Heart left ventricle (tissue), 16 donors: ENCODE measurements at regions not wholly inside any gene's neighbourhood (a gene's known extent, or its start where the extent isn't known, plus 50 kb on each side); places are given as distances from the start of the nearest gene placed in this dataset.
"Not testable (repeated sequence)": the region's sequence is repeated elsewhere in the genome, so short reads cannot be mapped to it uniquely, and the experiment has no call there.

Source experiments
- ATAC-seq, 4 donors: fragments of 200-7000 bp; cut with Tn5 transposase; one replicate each; pipeline ENCODE4 v1.9.1; 2020 to 2022; ENCODE audit warnings: moderate library complexity in 4 of 4, mild to moderate bottlenecking in 3 of 4, moderate number of reproducible peaks in 1 of 4
- DNase-seq, 5 donors: peaks; one replicate each; pipeline ENCODE4 v3.0.0-alpha.2; 2020
- H3K27ac ChIP-seq, 12 donors: fragments of 200-600 bp; sonication (generic) in 4 of 12; one replicate each; pipeline versions ENCODE4 v1.5.0 to v1.8.0; 2016 to 2022; ENCODE audit warnings: mild to moderate bottlenecking in 2 of 12
- H3K27me3 ChIP-seq, 9 donors: fragments of 200-600 bp; sonication (generic) in 2 of 9; one replicate each; pipeline versions ENCODE4 v1.5.1 to v1.8.0; 2016 to 2022; ENCODE audit warnings: mild to moderate bottlenecking in 3 of 9
- H3K36me3 ChIP-seq, 9 donors: fragments of 200-600 bp; sonication (generic) in 2 of 9; one replicate each; pipeline versions ENCODE4 v1.5.0 to v1.8.0; 2018 to 2022; ENCODE audit warnings: mild to moderate bottlenecking in 2 of 9
- H3K4me1 ChIP-seq, 12 donors: fragments of 200-600 bp; sonication (generic) in 4 of 12; one replicate each; pipeline versions ENCODE4 v1.5.0 to v1.8.0; 2016 to 2022; ENCODE audit warnings: mild to moderate bottlenecking in 3 of 12
- H3K4me3 ChIP-seq, 12 donors: fragments of 200-600 bp; sonication (generic) in 4 of 12; one replicate each; pipeline versions ENCODE4 v1.5.0 to v1.8.0; 2017 to 2022; ENCODE audit warnings: mild to moderate bottlenecking in 9 of 12, moderate library complexity in 4 of 12
- H3K9me3 ChIP-seq, 12 donors: fragments of 200-600 bp; sonication (generic) in 4 of 12; one replicate each; pipeline versions ENCODE4 v1.5.0 to v1.8.0; 2016 to 2022; ENCODE audit warnings: mild to moderate bottlenecking in 1 of 12
- POLR2A ChIP-seq, 2 donors: fragments of 450-650 bp; IDR thresholded peaks; one replicate each; pipeline ENCODE4 v1.6.1; 2017; ENCODE audit warnings: antibody characterized with exemption in 2 of 2, mild to moderate bottlenecking in 2 of 2, moderate library complexity in 2 of 2
- WGBS, 4 donors: extraction: QIAGEN DNeasy Blood & Tissue Kit in 2 of 4; methylation state at CpG; one replicate each; pipeline versions ENCODE4 v1.1.5 to v1.1.7; 2013 to 2018; 5-methylcytosine and 5-hydroxymethylcytosine counted together
- intact Hi-C, 10 donors: fragments of 100-400 bp; cut with DNase I; formaldehyde crosslinking; loops; one replicate each; pipeline versions ENCODE4 v1.11.1 to v1.14.2; 2022
- TF ChIP-seq, protein P1 (sequence below), 12 donors: fragments of 200-600 bp; sonication (generic) in 4 of 12; IDR thresholded peaks; one replicate each; pipeline versions ENCODE4 v1.5.0 to v1.8.0; 2018 to 2022; ENCODE audit warnings: antibody characterized with exemption in 12 of 12, mild to moderate bottlenecking in 5 of 12
- donor health status: ischemic (EF 13 %, LVEDD 7.1; RV severe dilation, severe dysfunction).
- donor health status: healthy with polysubstance abuse.
- donor health status: DM: no; HTN: yes; CAD: no.
- donor health status: DM: no; HTN: no; CAD: no.
- donor health status: ischemic (EF 25% LVEDD 6.9; RV normal size, moderate dysfunction).
- donor health status: ischemic (EF 25% LVEDD 5.7; RV mildly dilated, moderate dysfunction).
- donor health status: healthy.
- donor health status: DM: yes; HTN: yes; CAD: no.
- donor health status: ischemic (EF 35%, LVEDD 5.7; RV mildly dilated, moderate dysfunction).
- donor health status: nonischemic (EF 11% LVEDD 7.7; RV severe dilation, severe dysfunction).
- donor health status: DM: yes; HTN: yes; CAD: no.
- donor health status: PGD.
- donor health status: ischemic (EF 29% LVEDD 5.4; RV normal size, mild dysfunction).
- donor health status: nonischemic (EF 23%, LVEDD 6.1; RV moderate dilation, normal function).

DNA sequence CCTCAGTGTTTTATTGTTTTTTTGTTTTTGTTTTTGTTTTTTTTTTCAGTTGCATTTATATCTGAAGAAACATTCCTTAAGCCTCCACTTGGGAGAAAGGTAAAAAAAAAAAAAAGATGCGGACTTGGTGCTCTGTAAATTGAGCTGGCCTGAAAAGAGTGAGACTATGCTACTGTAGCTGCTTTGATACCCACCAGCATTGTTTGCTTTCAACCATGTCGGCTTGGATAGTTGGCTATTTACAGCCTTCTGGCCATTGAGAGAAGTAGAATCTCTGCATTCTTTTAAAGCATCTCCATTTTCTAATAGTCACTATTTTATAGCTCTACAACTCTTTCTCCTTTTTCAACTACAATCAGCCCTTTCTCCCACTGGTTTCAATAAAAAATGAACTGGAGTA lies 149.6 kb downstream of the ZIC4 start:
- WGBS, 4 donors = 65 to 83% (median 77%) methylated on average over 2 of the region's 2 CpGs
- DNase-seq (no peak), ATAC-seq (no peak)
- Histone ChIP-seq H3K27ac (no peak overlapping the region), H3K27me3 (no peaks in the 10 kb centered on the region), H3K9me3 (no peaks in the 10 kb centered on the region), H3K4me1 (no peaks in the 10 kb centered on the region), H3K4me3 (no peak overlapping the region), H3K36me3 (no peaks in the 10 kb centered on the region)
- no peak for TF ChIP-seq POLR2A (IDR thresholded peaks at IDR 0.05)
- TF ChIP-seq, protein P1, sequence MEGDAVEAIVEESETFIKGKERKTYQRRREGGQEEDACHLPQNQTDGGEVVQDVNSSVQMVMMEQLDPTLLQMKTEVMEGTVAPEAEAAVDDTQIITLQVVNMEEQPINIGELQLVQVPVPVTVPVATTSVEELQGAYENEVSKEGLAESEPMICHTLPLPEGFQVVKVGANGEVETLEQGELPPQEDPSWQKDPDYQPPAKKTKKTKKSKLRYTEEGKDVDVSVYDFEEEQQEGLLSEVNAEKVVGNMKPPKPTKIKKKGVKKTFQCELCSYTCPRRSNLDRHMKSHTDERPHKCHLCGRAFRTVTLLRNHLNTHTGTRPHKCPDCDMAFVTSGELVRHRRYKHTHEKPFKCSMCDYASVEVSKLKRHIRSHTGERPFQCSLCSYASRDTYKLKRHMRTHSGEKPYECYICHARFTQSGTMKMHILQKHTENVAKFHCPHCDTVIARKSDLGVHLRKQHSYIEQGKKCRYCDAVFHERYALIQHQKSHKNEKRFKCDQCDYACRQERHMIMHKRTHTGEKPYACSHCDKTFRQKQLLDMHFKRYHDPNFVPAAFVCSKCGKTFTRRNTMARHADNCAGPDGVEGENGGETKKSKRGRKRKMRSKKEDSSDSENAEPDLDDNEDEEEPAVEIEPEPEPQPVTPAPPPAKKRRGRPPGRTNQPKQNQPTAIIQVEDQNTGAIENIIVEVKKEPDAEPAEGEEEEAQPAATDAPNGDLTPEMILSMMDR (IDR thresholded peaks at IDR 0.05) = no peak
- intact Hi-C loops = no loop called here

DNA sequence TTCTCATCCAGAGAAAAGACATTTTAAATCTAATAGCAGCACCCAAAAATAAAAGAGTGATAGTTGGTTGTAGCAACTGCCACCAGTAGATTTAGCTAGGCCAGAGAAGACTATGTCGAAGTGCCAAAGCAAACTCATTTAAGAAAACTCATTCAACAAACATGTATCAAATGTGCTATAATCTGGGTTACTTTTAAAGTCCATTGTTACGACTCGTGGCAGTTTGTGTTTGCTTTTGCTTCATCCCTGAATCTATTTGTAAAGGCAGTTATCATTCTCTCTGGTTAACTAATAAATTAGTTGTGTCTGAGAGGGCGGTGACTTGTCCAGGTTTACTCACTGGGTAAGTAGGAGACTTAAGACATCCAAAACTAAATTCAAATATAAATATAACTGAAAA lies 159.4 kb downstream of the ZIC4 start:
- intact Hi-C loops = no loop called here
- Histone ChIP-seq H3K27me3 (no peaks in the 10 kb centered on the region), H3K4me3 (no peak overlapping the region), H3K4me1 (no peaks in the 10 kb centered on the region), H3K27ac (no peak overlapping the region), H3K9me3 (no peaks in the 10 kb centered on the region), H3K36me3 (no peaks in the 10 kb centered on the region)
- DNase-seq (no peak), ATAC-seq (no peak)
- 88 to 93% (median 89%) methylated on average over 4 of the region's 4 CpGs for WGBS, 4 donors
- TF ChIP-seq, protein P1 (IDR thresholded peaks at IDR 0.05) = no peak
- no peak for TF ChIP-seq POLR2A (IDR thresholded peaks at IDR 0.05)

DNA sequence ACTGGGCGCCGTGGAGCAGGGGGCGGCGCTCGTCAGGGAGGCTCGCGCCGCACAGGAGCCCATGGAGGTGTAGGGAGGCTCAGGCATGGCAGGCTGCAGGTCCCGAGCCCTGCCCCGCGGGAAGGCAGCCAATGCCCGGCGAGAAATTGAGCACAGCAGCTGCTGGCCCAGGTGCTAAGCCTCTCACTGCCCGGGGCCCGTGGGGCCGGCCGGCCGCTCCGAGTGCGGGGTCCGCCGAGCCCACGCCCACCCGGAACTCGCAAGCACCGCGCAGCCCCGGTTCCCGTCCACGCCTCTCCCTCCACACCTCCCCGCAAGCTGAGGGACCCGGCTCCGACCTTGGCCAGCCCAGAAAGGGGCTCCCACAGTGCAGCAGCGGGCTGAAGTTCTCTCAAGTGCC lies 160.7 kb downstream of the ZIC4 start:
- not testable (repeated sequence) for H3K4me3 ChIP-seq, DNase-seq, H3K9me3 ChIP-seq, ATAC-seq, H3K36me3 ChIP-seq, H3K27ac ChIP-seq, H3K4me1 ChIP-seq, H3K27me3 ChIP-seq
- WGBS, 4 donors = 93 to 95% (median 94%) methylated on average over 31 to 34 of the region's 34 CpGs
- intact Hi-C loops = loop anchor here in 1 of 10 donors (2.0 kb wide), 1 partner anchor 29 kb away; no protein-coding TSS in a partner anchor

DNA sequence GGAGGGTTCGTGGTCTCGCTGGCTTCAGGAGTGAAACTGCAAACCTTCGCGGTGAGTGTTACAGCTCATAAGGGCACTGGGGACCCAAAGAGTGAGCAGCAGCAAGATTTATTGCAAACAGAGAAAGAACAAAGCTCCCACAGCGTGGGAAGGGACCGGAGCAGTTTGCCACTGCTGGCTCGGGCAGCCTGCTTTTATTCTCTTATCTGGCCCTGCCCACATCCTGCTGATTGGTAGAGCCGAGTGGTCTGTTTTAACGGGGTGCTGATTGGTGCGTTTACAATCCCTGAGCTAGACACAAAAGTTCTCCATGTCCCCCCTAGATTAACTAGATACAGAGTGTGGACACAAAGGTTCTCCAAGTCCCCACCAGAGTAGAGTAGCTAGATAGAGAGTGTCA lies 161.3 kb downstream of the ZIC4 start:
- not testable (repeated sequence) for H3K4me3 ChIP-seq, H3K4me1 ChIP-seq, H3K9me3 ChIP-seq, DNase-seq, ATAC-seq, H3K36me3 ChIP-seq, H3K27ac ChIP-seq, H3K27me3 ChIP-seq
- WGBS, 4 donors = 83 to 91% (median 86%) methylated on average over 10 of the region's 10 CpGs
- intact Hi-C loops = loop anchor here in 1 of 10 donors (2.0 kb wide), 1 partner anchor 28 kb away; no protein-coding TSS in a partner anchor

DNA sequence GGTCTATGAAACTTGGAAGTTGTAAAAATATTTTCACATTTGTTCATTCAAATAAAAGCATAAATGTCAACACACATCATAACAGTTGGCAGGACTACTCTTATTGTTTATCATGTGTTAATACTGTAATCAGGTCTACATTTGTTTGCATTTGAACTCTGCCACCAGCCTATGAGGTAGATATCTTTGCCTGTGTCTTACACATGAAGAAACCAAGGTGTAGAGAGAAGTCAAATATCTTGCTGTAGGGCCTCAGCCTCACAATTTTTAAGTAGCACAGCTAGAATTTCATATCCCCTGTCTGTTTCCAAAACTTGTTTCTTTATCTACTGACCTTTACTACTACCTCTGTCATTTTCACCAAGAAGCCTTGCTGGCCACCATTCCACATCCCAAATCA lies 161.9 kb downstream of the ZIC4 start:
- H3K36me3 ChIP-seq = no peaks in the 10 kb centered on the region
- TF ChIP-seq, protein P1 (IDR thresholded peaks at IDR 0.05) = no peak
- no peak overlapping the region for H3K4me3 ChIP-seq
- no peaks in the 10 kb centered on the region for H3K27me3 ChIP-seq
- DNase-seq (no peak), ATAC-seq (no peak)
- no peaks in the 10 kb centered on the region for H3K9me3 ChIP-seq
- H3K27ac ChIP-seq = no peak overlapping the region
- intact Hi-C loops = loop anchor here in 1 of 10 donors (2.0 kb wide), 1 partner anchor 28 kb away; no protein-coding TSS in a partner anchor
- no peaks in the 10 kb centered on the region for H3K4me1 ChIP-seq
